ENCODE measurements at regions not wholly inside any gene's neighbourhood (a gene's known extent, or its start where the extent isn't known, plus 50 kb on each side); places are given as distances from the start of the nearest gene placed in this dataset.

GRCh38 chr7:3158341-3158760 is 114.7 kb upstream of the CARD11 start:
- TF ChIP-seq CTCF (IDR thresholded peaks at IDR 0.05): no peak
- TF ChIP-seq POLR2A (IDR thresholded peaks at IDR 0.05): no peak
- no peak for TF ChIP-seq EP300 (IDR thresholded peaks at IDR 0.05)
